ENCODE measurements at regions not wholly inside any gene's neighbourhood (a gene's known extent, or its start where the extent isn't known, plus 50 kb on each side); places are given as distances from the start of the nearest gene placed in this dataset.

- H3K9me3 ChIP-seq (ENCODE audit: insufficient read depth, low read length, severe bottlenecking), result no peaks in the 10 kb centered on the region
- no peaks in the 10 kb centered on the region for H3K36me3 ChIP-seq (ENCODE audit: insufficient read depth, low read length)
- no peak overlapping the region for H3K4me3 ChIP-seq (ENCODE audit: low read depth in 1 of 2, low read length in 2 of 2)
- H3K27ac ChIP-seq (ENCODE audit: low read length), result no peak overlapping the region
- no peaks in the 10 kb centered on the region for H3K79me2 ChIP-seq (ENCODE audit: insufficient read depth, low read length)
- no peaks in the 10 kb centered on the region for H3K4me1 ChIP-seq (ENCODE audit: insufficient read depth, low read length)
- H4K20me1 ChIP-seq (ENCODE audit: insufficient read depth, low read length), result no peaks in the 10 kb centered on the region
- ATAC-seq (ENCODE audit: insufficient read depth, low read depth), result no peak
- no peak overlapping the region for H3K4me2 ChIP-seq (ENCODE audit: insufficient read depth, low read length)
- H3K27me3 ChIP-seq (ENCODE audit: insufficient read depth, low read length, poor library complexity), result no peaks in the 10 kb centered on the region
- H2AFZ ChIP-seq (ENCODE audit: low read depth, low read length), result no peak overlapping the region
- TF ChIP-seq EZH2 (IDR thresholded peaks at IDR 0.05; ENCODE audit: borderline replicate concordance, low read depth, low read length, severe bottlenecking), result no peak
- no peak for TF ChIP-seq CTCF (IDR thresholded peaks at IDR 0.05; ENCODE audit: borderline replicate concordance, extremely low read depth, low read length, poor library complexity, severe bottlenecking)
- H3K9ac ChIP-seq (ENCODE audit: low read depth, low read length), result no peak overlapping the region
- no peak for DNase-seq
These were observed 648.8 kb downstream of the PLA2G4A start for GRCh38 chr1:187477535-187477934.

- DNase-seq (no peak), ATAC-seq (ENCODE audit: insufficient read depth, low read depth) (no peak)
- no peaks in the 10 kb centered on the region for H4K20me1 ChIP-seq (ENCODE audit: insufficient read depth, low read length)
- no peaks in the 10 kb centered on the region for H3K36me3 ChIP-seq (ENCODE audit: insufficient read depth, low read length)
- H3K4me1 ChIP-seq (ENCODE audit: insufficient read depth, low read length), result no peaks in the 10 kb centered on the region
- no peak overlapping the region for H2AFZ ChIP-seq (ENCODE audit: low read depth, low read length)
- no peaks in the 10 kb centered on the region for H3K79me2 ChIP-seq (ENCODE audit: insufficient read depth, low read length)
- TF ChIP-seq CTCF (IDR thresholded peaks at IDR 0.05; ENCODE audit: borderline replicate concordance, extremely low read depth, low read length, poor library complexity, severe bottlenecking) (no peak), EZH2 (IDR thresholded peaks at IDR 0.05; ENCODE audit: borderline replicate concordance, low read depth, low read length, severe bottlenecking) (no peak)
- H3K4me3 ChIP-seq (ENCODE audit: low read depth in 1 of 2, low read length in 2 of 2), result no peak overlapping the region
- H3K9ac ChIP-seq (ENCODE audit: low read depth, low read length), result no peak overlapping the region
- H3K27me3 ChIP-seq (ENCODE audit: insufficient read depth, low read length, poor library complexity), result no peaks in the 10 kb centered on the region
- H3K9me3 ChIP-seq (ENCODE audit: insufficient read depth, low read length, severe bottlenecking), result no peaks in the 10 kb centered on the region
- no peak overlapping the region for H3K4me2 ChIP-seq (ENCODE audit: insufficient read depth, low read length)
- no peak overlapping the region for H3K27ac ChIP-seq (ENCODE audit: low read length)
These were observed 652.9 kb downstream of the PLA2G4A start for GRCh38 chr1:187481581-187482148.

GRCh38 chr1:187490266-187490665 is 661.5 kb downstream of the PLA2G4A start:
- Histone ChIP-seq H3K4me2 (ENCODE audit: insufficient read depth, low read length) (no peak overlapping the region), H3K4me1 (ENCODE audit: insufficient read depth, low read length) (no peaks in the 10 kb centered on the region), H3K27ac (ENCODE audit: low read length) (no peak overlapping the region), H3K79me2 (ENCODE audit: insufficient read depth, low read length) (no peaks in the 10 kb centered on the region), H3K4me3 (ENCODE audit: low read depth in 1 of 2, low read length in 2 of 2) (no peak overlapping the region), H3K27me3 (ENCODE audit: insufficient read depth, low read length, poor library complexity) (no peaks in the 10 kb centered on the region), H4K20me1 (ENCODE audit: insufficient read depth, low read length) (no peaks in the 10 kb centered on the region), H2AFZ (ENCODE audit: low read depth, low read length) (no peak overlapping the region), H3K9me3 (ENCODE audit: insufficient read depth, low read length, severe bottlenecking) (no peaks in the 10 kb centered on the region), H3K36me3 (ENCODE audit: insufficient read depth, low read length) (no peaks in the 10 kb centered on the region), H3K9ac (ENCODE audit: low read depth, low read length) (no peak overlapping the region)
- no peak for ATAC-seq (ENCODE audit: insufficient read depth, low read depth)
- no peak for DNase-seq
- TF ChIP-seq EZH2 (IDR thresholded peaks at IDR 0.05; ENCODE audit: borderline replicate concordance, low read depth, low read length, severe bottlenecking), result no peak
- TF ChIP-seq CTCF (IDR thresholded peaks at IDR 0.05; ENCODE audit: borderline replicate concordance, extremely low read depth, low read length, poor library complexity, severe bottlenecking), result no peak
